NCI-H146 treated with DMSO at 0.1 percent for 48 hours (cell line): ENCODE measurements at regions not wholly inside any gene's neighbourhood (a gene's known extent, or its start where the extent isn't known, plus 50 kb on each side); places are given as distances from the start of the nearest gene placed in this dataset.

Experiments
- DNase-seq: peaks from one replicate; lab custom pipeline; 2025; ENCODE audit not compliant: unreplicated experiment; lab: John Stamatoyannopoulos, UW

GRCh38 chr2:121120411-121120810 lies 164.6 kb downstream of the TFCP2L1 start:
- DNase-seq, result no peak

GRCh38 chr2:121120991-121121390 lies 164.0 kb downstream of the TFCP2L1 start:
- no peak for DNase-seq

GRCh38 chr2:121121661-121122060 lies 163.3 kb downstream of the TFCP2L1 start:
- DNase-seq, result no peak

GRCh38 chr2:121123268-121123667 lies 161.7 kb downstream of the TFCP2L1 start:
- no peak for DNase-seq

GRCh38 chr2:121124330-121124729 lies 160.7 kb downstream of the TFCP2L1 start:
- DNase-seq, result no peak

- DNase-seq, result no peak
Observed at GRCh38 chr2:121125350-121125749, 159.7 kb downstream of the TFCP2L1 start.

GRCh38 chr2:121128741-121129659 lies 156.0 kb downstream of the TFCP2L1 start:
- peak; percentile 70 for DNase-seq

- DNase-seq, result no peak
Observed at GRCh38 chr2:121129692-121130091, 155.3 kb downstream of the TFCP2L1 start.

GRCh38 chr2:121130301-121130850 lies 154.6 kb downstream of the TFCP2L1 start:
- peak; percentile 58 for DNase-seq

GRCh38 chr2:121131375-121131774 lies 153.6 kb downstream of the TFCP2L1 start:
- DNase-seq, result no peak

- DNase-seq, result no peak
Observed at GRCh38 chr2:121132054-121132761, 152.8 kb downstream of the TFCP2L1 start.

GRCh38 chr2:121132762-121133107 lies 152.3 kb downstream of the TFCP2L1 start:
- no peak for DNase-seq

- no peak for DNase-seq
Observed at GRCh38 chr2:121133551-121134319, 151.3 kb downstream of the TFCP2L1 start.

- no peak for DNase-seq
Observed at GRCh38 chr2:121134728-121135127, 150.3 kb downstream of the TFCP2L1 start.

GRCh38 chr2:121135168-121135853 lies 149.7 kb downstream of the TFCP2L1 start:
- no peak for DNase-seq

GRCh38 chr2:121136323-121136722 lies 148.7 kb downstream of the TFCP2L1 start:
- DNase-seq, result no peak

GRCh38 chr2:121137571-121137970 lies 147.4 kb downstream of the TFCP2L1 start:
- no peak for DNase-seq

- no peak for DNase-seq
Observed at GRCh38 chr2:121140734-121141133, 144.3 kb downstream of the TFCP2L1 start.

- DNase-seq, result no peak
Observed at GRCh38 chr2:121142452-121142851, 142.6 kb downstream of the TFCP2L1 start.

- peak; percentile 20 for DNase-seq
Observed at GRCh38 chr2:121144111-121144510, 140.9 kb downstream of the TFCP2L1 start.

- no peak for DNase-seq
Observed at GRCh38 chr2:121146630-121147029, 138.4 kb downstream of the TFCP2L1 start.
